A549 (cell line): ENCODE measurements at regions not wholly inside any gene's neighbourhood (a gene's known extent, or its start where the extent isn't known, plus 50 kb on each side); places are given as distances from the start of the nearest gene placed in this dataset.

Source experiments
- ATAC-seq, 2 experiments: fragments of 200-7000 bp in 1 of 2; fragments of >200 bp in 1 of 2; cut with Nextera tagmentation in 1 of 2; cut with Tn5 transposase in 1 of 2; 3 replicates each; pipeline versions ENCODE4 v1.8.0 to v1.9.1; 2018 to 2020; ENCODE audit warnings: mild to moderate bottlenecking in 1 of 2, moderate library complexity in 1 of 2
- CTCF ChIA-PET: fragments of 300-600 bp; sonication (Branson Sonifier 250); formaldehyde crosslinking; extraction: SDS; loops from one replicate; lab custom pipeline; 2021; ENCODE audit warnings: antibody characterized with exemption, inconsistent platforms; lab: Yijun Ruan, JAX
- POLR2A ChIA-PET: fragments of 350-600 bp; formaldehyde crosslinking; extraction: SDS; loops from one replicate; lab custom pipeline; 2021; ENCODE audit warnings: antibody characterized with exemption, inconsistent platforms; lab: Yijun Ruan, JAX
- DNase-seq, 2 experiments: peaks; one replicate each; pipeline versions ENCODE4 v3.0.0 to v3.0.0-alpha.2; 2011 to 2016; ENCODE audit warnings: low read depth in 1 of 2, low spot score in 1 of 2
- FAIRE-seq: peaks from 2 replicates; lab custom pipeline; 2011; peaks lifted over from hg19 to GRCh38; lab: Jason Lieb, UNC
- H3K27ac ChIP-seq, 2 experiments: fragments of >200 bp; sonication (Bioruptor Twin); formaldehyde crosslinking; 3 replicates each; pipeline ENCODE4 v1.5.1; 2016 to 2017
- H3K4me1 ChIP-seq: fragments of >200 bp; sonication (Bioruptor Twin); formaldehyde crosslinking; 3 replicates; pipeline ENCODE4 v1.6.1; 2016
- H3K4me2 ChIP-seq: fragments of >200 bp; sonication (Bioruptor Twin); formaldehyde crosslinking; 3 replicates; pipeline ENCODE4 v1.6.1; 2016
- H3K4me3 ChIP-seq: fragments of >200 bp; sonication (Bioruptor Twin); formaldehyde crosslinking; 3 replicates; pipeline ENCODE4 v1.5.1; 2016
- H3K9me3 ChIP-seq: fragments of >200 bp; sonication (Bioruptor Twin); formaldehyde crosslinking; 3 replicates; pipeline ENCODE4 v1.6.1; 2016
- BCL3 ChIP-seq: fragments of >200 bp; sonication (Bioruptor Twin); formaldehyde crosslinking; IDR thresholded peaks from 3 replicates; pipeline ENCODE4 v1.6.1; 2016
- CBX2 ChIP-seq: fragments of 200-600 bp; sonication (generic); IDR thresholded peaks from 2 replicates; pipeline ENCODE4 v1.6.1; 2016; ENCODE audit warnings: low read depth, mild to moderate bottlenecking, borderline replicate concordance
- CEBPB ChIP-seq, 2 experiments: fragments of >200 bp in 1 of 2; sonication (Bioruptor Twin) in 1 of 2; formaldehyde crosslinking in 1 of 2; IDR thresholded peaks; 2 replicates each; pipeline ENCODE4 v1.6.1; 2012 to 2016
- CHD2 ChIP-seq: fragments of 150-350 bp; IDR thresholded peaks from 2 replicates; pipeline ENCODE4 v1.6.1; 2014; ENCODE audit warnings: low read length; ENCODE audit not compliant: partially characterized antibody
- CHD4 ChIP-seq: fragments of 200-600 bp; sonication (generic); IDR thresholded peaks from 2 replicates; pipeline ENCODE4 v1.6.1; 2016; ENCODE audit warnings: antibody characterized with exemption, mild to moderate bottlenecking, borderline replicate concordance
- EHF ChIP-seq: fragments of 250-450 bp; sonication (Bioruptor Pico); IDR thresholded peaks from 2 replicates; pipeline ENCODE4 v1.5.0; 2020; ENCODE audit warnings: mild to moderate bottlenecking
- EHMT2 ChIP-seq: fragments of 200-600 bp; sonication (generic); IDR thresholded peaks from 2 replicates; pipeline ENCODE4 v1.6.1; 2016; ENCODE audit warnings: antibody characterized with exemption, low read depth, mild to moderate bottlenecking, moderate library complexity
- EP300 ChIP-seq, 2 experiments: fragments of >200 bp; sonication (Bioruptor Twin); formaldehyde crosslinking; IDR thresholded peaks; 2 replicates in 1 of 2; 3 replicates in 1 of 2; pipeline ENCODE4 v1.6.1; 2016 to 2017
- ESRRA ChIP-seq: fragments of 150-350 bp; IDR thresholded peaks from 2 replicates; pipeline ENCODE4 v1.6.1; 2014; ENCODE audit warnings: mild to moderate bottlenecking, low read length, borderline replicate concordance
- GATA3 ChIP-seq: IDR thresholded peaks from 2 replicates; pipeline ENCODE4 v1.6.1; 2012; ENCODE audit warnings: borderline replicate concordance
- HDAC2 ChIP-seq: fragments of 200-600 bp; sonication (generic); IDR thresholded peaks from 2 replicates; pipeline ENCODE4 v1.6.1; 2016
- HEYL ChIP-seq: fragments of 250-450 bp; sonication (Bioruptor Pico); IDR thresholded peaks from 2 replicates; pipeline ENCODE4 v1.8.0; 2021; ENCODE audit warnings: mild to moderate bottlenecking, moderate library complexity
- KDM1A ChIP-seq: fragments of 200-600 bp; sonication (generic); IDR thresholded peaks from 2 replicates; pipeline ENCODE4 v1.6.1; 2016; ENCODE audit warnings: low read depth, mild to moderate bottlenecking
- MAX ChIP-seq: IDR thresholded peaks from 2 replicates; pipeline ENCODE4 v1.6.1; 2012
- MAZ ChIP-seq: fragments of 150-350 bp; IDR thresholded peaks from 2 replicates; pipeline ENCODE4 v1.6.1; 2014; ENCODE audit warnings: antibody characterized with exemption, low read depth, low read length, borderline replicate concordance
- MYC ChIP-seq: IDR thresholded peaks from 2 replicates; pipeline ENCODE4 v1.6.1; 2012; ENCODE audit warnings: mild to moderate bottlenecking, inconsistent platforms, low read length, improper control_type of control experiment, borderline replicate concordance
- NR3C1 ChIP-seq: fragments of >200 bp; sonication (Bioruptor Twin); formaldehyde crosslinking; IDR thresholded peaks from 3 replicates; pipeline ENCODE4 v1.6.1; 2017
- POLR2AphosphoS2 ChIP-seq: conservative IDR thresholded peaks from 2 replicates; pipeline ENCODE4 v1.6.1; 2012; ENCODE audit warnings: low read length, improper control_type of control experiment, inconsistent platforms
- RARB ChIP-seq: fragments of 250-450 bp; sonication (Bioruptor Pico); IDR thresholded peaks from 2 replicates; pipeline ENCODE4 v1.8.0; 2021; ENCODE audit warnings: mild to moderate bottlenecking, moderate library complexity
- RCOR1 ChIP-seq: fragments of 150-350 bp; IDR thresholded peaks from 2 replicates; pipeline ENCODE4 v1.6.1; 2014; ENCODE audit warnings: antibody characterized with exemption, low read length, low read depth
- RNF2 ChIP-seq: fragments of 200-600 bp; sonication (generic); IDR thresholded peaks from 2 replicates; pipeline ENCODE4 v1.6.1; 2016; ENCODE audit warnings: low read depth, mild to moderate bottlenecking, antibody characterized with exemption, moderate library complexity, borderline replicate concordance
- SREBF2 ChIP-seq: fragments of 450-650 bp; IDR thresholded peaks from 2 replicates; pipeline ENCODE4 v1.6.1; 2014; ENCODE audit warnings: mild to moderate bottlenecking, moderate library complexity
- ZNF302 ChIP-seq: fragments of 250-450 bp; sonication (Bioruptor Pico); IDR thresholded peaks from 2 replicates; pipeline ENCODE4 v1.9.0; 2021; ENCODE audit warnings: inconsistent platforms, mild to moderate bottlenecking, moderate library complexity
- ZSCAN20 ChIP-seq: fragments of 250-450 bp; sonication (Bioruptor Pico); IDR thresholded peaks from 2 replicates; pipeline ENCODE4 v1.8.0; 2022; ENCODE audit warnings: mild to moderate bottlenecking, moderate library complexity
- WGBS: methylation state at CpG from one replicate; pipeline ENCODE4 v1.1.6; 2017; ENCODE audit errors: missing lambda C conversion rate; 5-methylcytosine and 5-hydroxymethylcytosine counted together
- TF ChIP-seq, protein P1 (sequence below): fragments of 200-600 bp; sonication (generic); IDR thresholded peaks from 2 replicates; pipeline ENCODE4 v1.6.1; 2016; ENCODE audit warnings: antibody characterized with exemption, mild to moderate bottlenecking, moderate library complexity
- TF ChIP-seq, protein P2 (sequence below): fragments of 450-650 bp; IDR thresholded peaks from 2 replicates; pipeline ENCODE4 v1.6.1; 2014; ENCODE audit warnings: antibody characterized with exemption
- TF ChIP-seq, protein P3 (sequence below): fragments of 250-450 bp; sonication (Bioruptor Pico); IDR thresholded peaks from 2 replicates; pipeline ENCODE4 v1.5.0; 2021; ENCODE audit warnings: mild to moderate bottlenecking, moderate library complexity, borderline replicate concordance

GRCh38 chrX:98029861-98030260, 1146.2 kb downstream of the RPA4 start:
- ChIA-PET CTCF (no interaction called here), POLR2A (no interaction called here)
- TF ChIP-seq EHMT2 (no peak), POLR2AphosphoS2 (no peak), NR3C1 (no peak), MAX (no peak), MYC (no peak), RCOR1 (no peak), ESRRA (no peak), EP300 (IDR thresholded peaks at IDR 0.05) (no peak), RARB (CRISPR knock-in tag) (no peak), CHD4 (no peak)
- WGBS = 0% methylated on average over 1 of the region's 12 CpGs
- H3K9me3 ChIP-seq = no peaks in the 10 kb centered on the region
- no peak for DNase-seq
- H3K4me1 ChIP-seq = no peaks in the 10 kb centered on the region
- FAIRE-seq = no peak
- ATAC-seq = no peak
- H3K4me2 ChIP-seq = no peak overlapping the region
- no peak overlapping the region for H3K27ac ChIP-seq
- H3K4me3 ChIP-seq = no peak overlapping the region

GRCh38 chrX:98057176-98057575, 1173.5 kb downstream of the RPA4 start:
- FAIRE-seq (no peak), ATAC-seq (no peak), DNase-seq (no peak)
- 0% methylated on average over 3 of the region's 3 CpGs for WGBS
- Histone ChIP-seq H3K4me2 (no peak overlapping the region), H3K27ac (no peak overlapping the region), H3K9me3 (no peaks in the 10 kb centered on the region), H3K4me1 (no peaks in the 10 kb centered on the region), H3K4me3 (no peak overlapping the region)
- ChIA-PET CTCF (no interaction called here), POLR2A (no interaction called here)
- no peak for TF ChIP-seq EHF (CRISPR knock-in tag)
- TF ChIP-seq, protein P1, sequence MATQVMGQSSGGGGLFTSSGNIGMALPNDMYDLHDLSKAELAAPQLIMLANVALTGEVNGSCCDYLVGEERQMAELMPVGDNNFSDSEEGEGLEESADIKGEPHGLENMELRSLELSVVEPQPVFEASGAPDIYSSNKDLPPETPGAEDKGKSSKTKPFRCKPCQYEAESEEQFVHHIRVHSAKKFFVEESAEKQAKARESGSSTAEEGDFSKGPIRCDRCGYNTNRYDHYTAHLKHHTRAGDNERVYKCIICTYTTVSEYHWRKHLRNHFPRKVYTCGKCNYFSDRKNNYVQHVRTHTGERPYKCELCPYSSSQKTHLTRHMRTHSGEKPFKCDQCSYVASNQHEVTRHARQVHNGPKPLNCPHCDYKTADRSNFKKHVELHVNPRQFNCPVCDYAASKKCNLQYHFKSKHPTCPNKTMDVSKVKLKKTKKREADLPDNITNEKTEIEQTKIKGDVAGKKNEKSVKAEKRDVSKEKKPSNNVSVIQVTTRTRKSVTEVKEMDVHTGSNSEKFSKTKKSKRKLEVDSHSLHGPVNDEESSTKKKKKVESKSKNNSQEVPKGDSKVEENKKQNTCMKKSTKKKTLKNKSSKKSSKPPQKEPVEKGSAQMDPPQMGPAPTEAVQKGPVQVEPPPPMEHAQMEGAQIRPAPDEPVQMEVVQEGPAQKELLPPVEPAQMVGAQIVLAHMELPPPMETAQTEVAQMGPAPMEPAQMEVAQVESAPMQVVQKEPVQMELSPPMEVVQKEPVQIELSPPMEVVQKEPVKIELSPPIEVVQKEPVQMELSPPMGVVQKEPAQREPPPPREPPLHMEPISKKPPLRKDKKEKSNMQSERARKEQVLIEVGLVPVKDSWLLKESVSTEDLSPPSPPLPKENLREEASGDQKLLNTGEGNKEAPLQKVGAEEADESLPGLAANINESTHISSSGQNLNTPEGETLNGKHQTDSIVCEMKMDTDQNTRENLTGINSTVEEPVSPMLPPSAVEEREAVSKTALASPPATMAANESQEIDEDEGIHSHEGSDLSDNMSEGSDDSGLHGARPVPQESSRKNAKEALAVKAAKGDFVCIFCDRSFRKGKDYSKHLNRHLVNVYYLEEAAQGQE = no peak
- TF ChIP-seq MAZ = no peak
- no peak for TF ChIP-seq CHD4
- no peak for TF ChIP-seq ZSCAN20
- TF ChIP-seq, protein P2, sequence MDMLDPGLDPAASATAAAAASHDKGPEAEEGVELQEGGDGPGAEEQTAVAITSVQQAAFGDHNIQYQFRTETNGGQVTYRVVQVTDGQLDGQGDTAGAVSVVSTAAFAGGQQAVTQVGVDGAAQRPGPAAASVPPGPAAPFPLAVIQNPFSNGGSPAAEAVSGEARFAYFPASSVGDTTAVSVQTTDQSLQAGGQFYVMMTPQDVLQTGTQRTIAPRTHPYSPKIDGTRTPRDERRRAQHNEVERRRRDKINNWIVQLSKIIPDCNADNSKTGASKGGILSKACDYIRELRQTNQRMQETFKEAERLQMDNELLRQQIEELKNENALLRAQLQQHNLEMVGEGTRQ = no peak
- TF ChIP-seq GATA3 = no peak
- TF ChIP-seq BCL3 = no peak
- TF ChIP-seq, protein P3, sequence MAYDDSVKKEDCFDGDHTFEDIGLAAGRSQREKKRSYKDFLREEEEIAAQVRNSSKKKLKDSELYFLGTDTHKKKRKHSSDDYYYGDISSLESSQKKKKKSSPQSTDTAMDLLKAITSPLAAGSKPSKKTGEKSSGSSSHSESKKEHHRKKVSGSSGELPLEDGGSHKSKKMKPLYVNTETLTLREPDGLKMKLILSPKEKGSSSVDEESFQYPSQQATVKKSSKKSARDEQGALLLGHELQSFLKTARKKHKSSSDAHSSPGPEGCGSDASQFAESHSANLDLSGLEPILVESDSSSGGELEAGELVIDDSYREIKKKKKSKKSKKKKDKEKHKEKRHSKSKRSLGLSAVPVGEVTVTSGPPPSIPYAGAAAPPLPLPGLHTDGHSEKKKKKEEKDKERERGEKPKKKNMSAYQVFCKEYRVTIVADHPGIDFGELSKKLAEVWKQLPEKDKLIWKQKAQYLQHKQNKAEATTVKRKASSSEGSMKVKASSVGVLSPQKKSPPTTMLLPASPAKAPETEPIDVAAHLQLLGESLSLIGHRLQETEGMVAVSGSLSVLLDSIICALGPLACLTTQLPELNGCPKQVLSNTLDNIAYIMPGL (CRISPR knock-in tag) = no peak
- no peak for TF ChIP-seq HDAC2
- TF ChIP-seq EP300 (IDR thresholded peaks at IDR 0.05) = no peak
- TF ChIP-seq ZNF302 = no peak
- no peak for TF ChIP-seq SREBF2
- TF ChIP-seq RARB (CRISPR knock-in tag) = no peak
- TF ChIP-seq CHD2 = no peak
- TF ChIP-seq HEYL (CRISPR knock-in tag) = no peak
- TF ChIP-seq CEBPB (IDR thresholded peaks at IDR 0.05) = no peak
- TF ChIP-seq KDM1A = no peak
- no peak for TF ChIP-seq RNF2
- no peak for TF ChIP-seq CBX2
